Progenitor cell of endocrine pancreas (in vitro differentiated cells): ENCODE measurements at regions not wholly inside any gene's neighbourhood (a gene's known extent, or its start where the extent isn't known, plus 50 kb on each side); places are given as distances from the start of the nearest gene placed in this dataset.

Experiments used
- DNase-seq: peaks from one replicate; pipeline ENCODE4 v3.0.0; 2021; ENCODE audit warnings: low spot score; ENCODE audit not compliant: unreplicated experiment
- H3K27ac Mint-ChIP-seq: 2 replicates; pipeline ENCODE4 v1.8.0; 2021; ENCODE audit warnings: mild to moderate bottlenecking, moderate library complexity, mixed read lengths
- H3K27me3 Mint-ChIP-seq: 2 replicates; pipeline ENCODE4 v1.8.0; 2021; ENCODE audit warnings: mixed read lengths
- H3K36me3 Mint-ChIP-seq: 2 replicates; pipeline ENCODE4 v1.8.0; 2022; ENCODE audit warnings: mixed read lengths; ENCODE audit not compliant: insufficient read depth
- H3K4me1 Mint-ChIP-seq: 2 replicates; pipeline ENCODE4 v1.8.0; 2021; ENCODE audit warnings: low read depth, mixed read lengths
- H3K4me3 Mint-ChIP-seq: 2 replicates; pipeline ENCODE4 v1.8.0; 2021; ENCODE audit warnings: low read depth, mild to moderate bottlenecking, moderate library complexity, mixed read lengths
- H3K9me3 Mint-ChIP-seq: 2 replicates; pipeline ENCODE4 v1.8.0; 2021; ENCODE audit warnings: low read depth, mixed read lengths
- TF ChIP-seq, protein P1 (sequence below): fragments of 200-600 bp; sonication (generic); IDR thresholded peaks from one replicate; pipeline ENCODE4 v1.5.0; 2021; ENCODE audit warnings: antibody characterized with exemption, mild to moderate bottlenecking; ENCODE audit not compliant: unreplicated experiment

DNA sequence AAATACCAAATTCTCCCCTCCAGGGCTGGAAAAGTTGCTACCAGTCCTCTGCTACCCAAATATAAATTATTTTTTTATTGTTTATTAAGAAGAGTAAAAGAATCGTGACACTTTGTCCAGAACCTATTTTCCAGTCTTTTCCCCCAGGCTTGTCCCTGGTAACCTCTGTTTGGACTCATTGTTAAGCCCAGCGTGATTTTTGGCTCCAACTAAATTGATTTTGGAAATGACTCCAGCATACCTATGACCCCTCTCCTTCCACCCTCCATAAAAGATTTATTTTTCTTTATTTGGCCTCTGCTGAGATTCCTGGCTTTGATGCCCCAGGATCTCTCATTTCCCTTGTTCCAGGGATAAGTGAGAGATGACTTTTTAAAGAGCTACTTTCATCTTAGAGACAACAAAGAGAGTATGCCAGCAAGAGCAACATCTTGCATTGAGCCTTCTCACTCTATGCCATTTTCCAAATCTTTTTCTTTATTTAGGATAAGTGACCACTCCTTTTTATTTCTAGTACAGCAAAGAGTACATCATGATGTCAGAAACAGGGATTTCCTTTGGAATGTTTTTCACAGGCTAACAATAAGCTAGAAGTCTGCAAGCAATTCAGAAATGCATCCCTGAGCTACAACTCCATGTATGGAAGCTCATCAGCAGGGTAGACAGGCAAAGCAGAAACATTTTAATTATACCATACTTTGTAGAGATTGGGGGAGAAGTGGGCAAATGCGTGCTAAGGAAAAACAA is 75.8 kb downstream of the DAD1 start:
- TF ChIP-seq, protein P1, sequence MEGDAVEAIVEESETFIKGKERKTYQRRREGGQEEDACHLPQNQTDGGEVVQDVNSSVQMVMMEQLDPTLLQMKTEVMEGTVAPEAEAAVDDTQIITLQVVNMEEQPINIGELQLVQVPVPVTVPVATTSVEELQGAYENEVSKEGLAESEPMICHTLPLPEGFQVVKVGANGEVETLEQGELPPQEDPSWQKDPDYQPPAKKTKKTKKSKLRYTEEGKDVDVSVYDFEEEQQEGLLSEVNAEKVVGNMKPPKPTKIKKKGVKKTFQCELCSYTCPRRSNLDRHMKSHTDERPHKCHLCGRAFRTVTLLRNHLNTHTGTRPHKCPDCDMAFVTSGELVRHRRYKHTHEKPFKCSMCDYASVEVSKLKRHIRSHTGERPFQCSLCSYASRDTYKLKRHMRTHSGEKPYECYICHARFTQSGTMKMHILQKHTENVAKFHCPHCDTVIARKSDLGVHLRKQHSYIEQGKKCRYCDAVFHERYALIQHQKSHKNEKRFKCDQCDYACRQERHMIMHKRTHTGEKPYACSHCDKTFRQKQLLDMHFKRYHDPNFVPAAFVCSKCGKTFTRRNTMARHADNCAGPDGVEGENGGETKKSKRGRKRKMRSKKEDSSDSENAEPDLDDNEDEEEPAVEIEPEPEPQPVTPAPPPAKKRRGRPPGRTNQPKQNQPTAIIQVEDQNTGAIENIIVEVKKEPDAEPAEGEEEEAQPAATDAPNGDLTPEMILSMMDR, result no peak
- Mint-ChIP-seq H3K4me3 (no peak overlapping the region), H3K27me3 (no peaks in the 10 kb centered on the region), H3K9me3 (no peaks in the 10 kb centered on the region), H3K27ac (no peak overlapping the region), H3K36me3 (no peaks in the 10 kb centered on the region), H3K4me1 (peaks cover 36% of the 10 kb centered on the region)
- no peak for DNase-seq

DNA sequence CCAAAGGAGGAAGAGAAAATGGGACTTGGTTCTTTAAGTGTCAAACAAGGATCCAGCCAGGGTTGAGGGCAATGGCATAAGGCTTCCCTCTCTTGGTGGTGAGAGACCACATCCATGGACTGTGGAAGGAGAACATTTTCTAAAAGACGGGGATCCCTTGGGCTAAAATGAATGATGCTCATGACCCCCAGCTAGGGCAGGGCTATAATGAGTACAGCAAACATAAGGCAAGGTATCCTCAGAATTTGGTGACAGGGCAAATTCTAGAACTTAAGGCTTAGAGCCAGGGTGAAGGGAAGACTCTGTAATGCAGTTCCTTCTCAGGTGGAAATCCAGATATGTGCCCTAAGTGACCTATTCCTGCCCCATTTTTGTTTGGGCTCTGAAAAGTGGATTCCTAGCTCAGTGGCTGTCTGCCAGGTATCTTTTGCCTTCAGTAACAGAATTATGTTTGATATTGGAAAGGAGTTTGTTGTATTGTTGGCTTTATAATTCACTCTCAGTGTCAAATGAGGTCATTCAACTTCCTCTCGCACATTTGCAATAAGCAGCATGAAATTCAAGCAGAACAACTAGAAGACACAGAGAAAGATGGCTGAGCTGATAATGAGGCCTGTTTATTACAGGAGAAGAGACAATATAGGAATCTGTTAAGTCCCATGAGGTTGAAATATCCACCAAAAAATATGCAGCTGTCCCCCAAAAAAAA is 76.8 kb downstream of the DAD1 start:
- no peak overlapping the region for H3K4me3 Mint-ChIP-seq

DNA sequence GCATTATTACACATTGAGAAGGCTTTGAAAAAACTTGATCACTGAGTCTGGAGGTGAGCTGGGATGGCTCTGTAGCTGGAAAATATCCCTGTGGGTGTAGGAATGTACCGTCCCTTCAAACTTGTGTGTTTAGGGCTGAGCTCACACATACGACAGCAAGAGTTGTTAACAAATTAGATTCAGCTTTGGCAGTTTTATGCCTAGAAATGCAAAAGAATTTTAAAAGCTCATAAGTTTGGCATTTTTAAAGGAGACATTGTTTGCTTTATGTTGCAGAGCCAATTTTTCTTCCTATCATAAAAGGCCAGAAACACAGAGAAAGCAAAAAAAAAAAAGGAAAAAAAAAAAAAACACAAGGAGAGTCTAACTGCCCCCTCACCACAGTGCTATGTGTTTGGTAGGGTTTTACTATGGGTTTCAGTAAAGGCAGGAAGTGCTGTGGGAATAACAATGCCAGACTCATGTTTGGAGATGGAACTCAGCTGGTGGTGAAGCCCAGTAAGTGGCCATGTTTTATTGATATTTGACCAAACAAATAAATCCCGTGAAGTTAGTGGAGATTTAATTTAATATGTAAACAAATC is 78.4 kb downstream of the DAD1 start:
- no peak for DNase-seq
- Mint-ChIP-seq H3K4me1 (peaks cover 32% of the 10 kb centered on the region), H3K27me3 (no peaks in the 10 kb centered on the region), H3K36me3 (no peaks in the 10 kb centered on the region), H3K27ac (no peak overlapping the region), H3K9me3 (no peaks in the 10 kb centered on the region), H3K4me3 (no peak overlapping the region)
- TF ChIP-seq, protein P1, result no peak

More for the DNA sequence above, 76.8 kb downstream of the DAD1 start:
- H3K36me3 Mint-ChIP-seq, result no peaks in the 10 kb centered on the region
- H3K9me3 Mint-ChIP-seq, result no peaks in the 10 kb centered on the region
- H3K27ac Mint-ChIP-seq, result no peak overlapping the region
- TF ChIP-seq, protein P1, result no peak
- H3K27me3 Mint-ChIP-seq, result no peaks in the 10 kb centered on the region
- no peak for DNase-seq
- peaks cover 34% of the 10 kb centered on the region for H3K4me1 Mint-ChIP-seq

DNA sequence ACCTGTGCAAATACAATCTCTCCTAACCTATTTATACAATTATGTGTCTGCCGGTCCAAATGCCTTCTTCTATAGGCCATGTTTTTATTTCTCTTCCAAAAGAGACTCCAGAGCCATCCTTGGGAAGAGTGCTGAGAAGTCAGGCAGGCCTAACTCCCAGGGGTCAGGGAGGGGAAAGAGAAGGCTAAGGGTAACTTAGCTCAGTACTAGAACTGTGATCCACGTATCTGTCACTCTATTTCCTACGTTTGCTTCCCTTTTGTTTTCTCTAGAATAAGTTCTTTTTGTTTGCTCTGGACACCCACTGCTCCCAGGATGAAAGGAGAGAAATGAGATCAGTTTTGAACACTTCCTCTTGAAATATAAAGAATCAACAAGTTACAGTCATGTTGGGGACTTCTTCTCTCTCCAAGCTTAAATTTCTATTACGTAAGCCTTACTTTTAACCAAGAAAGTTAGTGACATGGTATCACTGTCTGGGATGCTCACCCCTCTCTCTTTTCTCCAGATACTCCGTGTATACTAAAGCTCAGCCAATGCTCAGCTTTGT is 79.2 kb downstream of the DAD1 start:
- Mint-ChIP-seq H3K36me3 (no peaks in the 10 kb centered on the region), H3K9me3 (no peaks in the 10 kb centered on the region), H3K27ac (no peak overlapping the region), H3K27me3 (no peaks in the 10 kb centered on the region), H3K4me3 (no peak overlapping the region), H3K4me1 (peaks cover 32% of the 10 kb centered on the region)
- no peak for DNase-seq
- TF ChIP-seq, protein P1, result no peak

DNA sequence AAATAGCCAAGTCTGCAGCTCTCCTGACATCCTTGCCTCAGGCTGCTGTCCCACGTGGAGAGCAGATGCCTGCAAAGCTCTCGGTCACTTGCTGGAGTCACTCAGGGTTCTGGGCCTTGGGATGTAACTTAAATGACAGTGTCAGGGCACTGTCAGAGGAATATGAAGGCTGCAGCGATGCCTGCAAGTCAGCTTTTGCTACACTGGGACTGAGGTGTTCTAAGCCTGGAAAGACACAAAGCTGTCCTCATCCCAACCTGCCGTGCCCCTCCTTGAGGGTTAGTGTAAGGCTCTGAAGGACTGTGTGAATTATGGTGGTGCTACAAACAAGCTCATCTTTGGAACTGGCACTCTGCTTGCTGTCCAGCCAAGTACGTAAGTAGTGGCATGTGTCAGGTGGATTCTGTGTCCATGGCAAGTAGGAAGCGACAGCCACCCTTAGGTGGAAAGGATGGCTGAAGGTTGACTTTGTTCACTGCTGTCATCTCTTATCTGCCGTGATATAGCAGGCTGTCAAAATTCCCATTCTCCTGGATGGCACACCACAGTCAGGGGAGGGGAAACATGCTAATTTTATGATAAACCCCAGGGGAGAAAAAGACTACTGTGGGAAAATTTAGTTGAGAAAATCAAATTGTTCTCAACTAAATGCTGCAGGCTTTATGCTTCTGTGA is 79.9 kb downstream of the DAD1 start:
- Mint-ChIP-seq H3K27ac (no peak overlapping the region), H3K4me3 (no peak overlapping the region), H3K9me3 (no peaks in the 10 kb centered on the region), H3K4me1 (peaks cover 32% of the 10 kb centered on the region), H3K36me3 (no peaks in the 10 kb centered on the region), H3K27me3 (no peaks in the 10 kb centered on the region)
- no peak for DNase-seq
- TF ChIP-seq, protein P1, result no peak
